Stimulated activated CD4-positive, alpha-beta T cell treated with anti-CD3 and anti-CD28 coated beads, Interleukin-15, amount 100 ng/mL, for 24 hours (primary cell): ENCODE measurements at regions not wholly inside any gene's neighbourhood (a gene's known extent, or its start where the extent isn't known, plus 50 kb on each side); places are given as distances from the start of the nearest gene placed in this dataset.

ENCODE experiments used
- DNase-seq: peaks from one replicate; pipeline ENCODE4 v3.0.0-alpha.2; 2020

GRCh38 chr20:55782912-55783253 lies 222.4 kb downstream of the CBLN4 start:
- DNase-seq, result no peak

- DNase-seq, result no peak
Measured at GRCh38 chr20:55782224-55782911, 223.0 kb downstream of the CBLN4 start.

GRCh38 chr20:55778796-55779195 lies 226.5 kb downstream of the CBLN4 start:
- DNase-seq, result no peak

GRCh38 chr20:55777641-55778040 lies 227.7 kb downstream of the CBLN4 start:
- DNase-seq, result no peak

GRCh38 chr20:55776176-55776575 lies 229.1 kb downstream of the CBLN4 start:
- DNase-seq, result no peak

- no peak for DNase-seq
Measured at GRCh38 chr20:55774628-55775027, 230.7 kb downstream of the CBLN4 start.

- DNase-seq, result no peak
Measured at GRCh38 chr20:55761797-55762196, 243.5 kb downstream of the CBLN4 start.

GRCh38 chr20:55761100-55761499 lies 244.2 kb downstream of the CBLN4 start:
- no peak for DNase-seq

GRCh38 chr20:55760586-55760985 lies 244.7 kb downstream of the CBLN4 start:
- DNase-seq, result no peak

- DNase-seq, result no peak
Measured at GRCh38 chr20:55755861-55756260, 249.5 kb downstream of the CBLN4 start.

- no peak for DNase-seq
Measured at GRCh38 chr20:55755411-55755810, 249.9 kb downstream of the CBLN4 start.

- DNase-seq, result no peak
Measured at GRCh38 chr20:55746723-55747122, 258.6 kb downstream of the CBLN4 start.

GRCh38 chr20:55745840-55746239 lies 259.5 kb downstream of the CBLN4 start:
- DNase-seq, result no peak

GRCh38 chr20:55744896-55745295 lies 260.4 kb downstream of the CBLN4 start:
- DNase-seq, result no peak

- DNase-seq, result no peak
Measured at GRCh38 chr20:55741801-55742200, 263.5 kb downstream of the CBLN4 start.

GRCh38 chr20:55740076-55740475 lies 265.2 kb downstream of the CBLN4 start:
- no peak for DNase-seq

GRCh38 chr20:55730321-55730720 lies 275.0 kb downstream of the CBLN4 start:
- no peak for DNase-seq

- no peak for DNase-seq
Measured at GRCh38 chr20:55714736-55715135, 290.6 kb downstream of the CBLN4 start.

- no peak for DNase-seq
Measured at GRCh38 chr20:55714082-55714481, 291.2 kb downstream of the CBLN4 start.

GRCh38 chr20:55704458-55704857 lies 300.9 kb downstream of the CBLN4 start:
- DNase-seq, result no peak

- DNase-seq, result no peak
Measured at GRCh38 chr20:55701467-55701866, 303.9 kb downstream of the CBLN4 start.

- DNase-seq, result no peak
Measured at GRCh38 chr20:55696520-55696919, 308.8 kb downstream of the CBLN4 start.

GRCh38 chr20:55693641-55694040 lies 311.7 kb downstream of the CBLN4 start:
- no peak for DNase-seq

- no peak for DNase-seq
Measured at GRCh38 chr20:55685841-55686240, 319.5 kb downstream of the CBLN4 start.

- DNase-seq, result no peak
Measured at GRCh38 chr20:55685425-55685824, 319.9 kb downstream of the CBLN4 start.

- DNase-seq, result no peak
Measured at GRCh38 chr20:55684578-55684977, 320.7 kb downstream of the CBLN4 start.
